Liver (tissue), 8 donors: ENCODE measurements at regions not wholly inside any gene's neighbourhood (a gene's known extent, or its start where the extent isn't known, plus 50 kb on each side); places are given as distances from the start of the nearest gene placed in this dataset.

Experiments used
- DNase-seq: peaks from one replicate; pipeline ENCODE4 v3.0.0-alpha.2; 2017; ENCODE audit warnings: low spot score
- H3K27ac ChIP-seq, 2 donors: one replicate each; pipeline ENCODE4 v1.7.0; 2013; ENCODE audit warnings: inconsistent platforms in 2 of 2, low read length in 2 of 2, control low read depth in 1 of 2, low read depth in 1 of 2, mild to moderate bottlenecking in 1 of 2
- H3K27me3 ChIP-seq, 4 donors: one replicate each; pipeline versions ENCODE4 v1.6.1 to v1.7.0; 2013; ENCODE audit warnings: low read length in 3 of 4, inconsistent platforms in 1 of 4, mild to moderate bottlenecking in 1 of 4, moderate library complexity in 1 of 4; ENCODE audit not compliant: control insufficient read depth in 4 of 4, insufficient read depth in 4 of 4
- H3K36me3 ChIP-seq, 4 donors: one replicate each; pipeline versions ENCODE4 v1.6.1 to v1.7.0; 2013; ENCODE audit warnings: low read length in 3 of 4, mild to moderate bottlenecking in 3 of 4, low read depth in 1 of 4, moderate library complexity in 1 of 4; ENCODE audit not compliant: control insufficient read depth in 4 of 4, insufficient read depth in 3 of 4
- H3K4me1 ChIP-seq, 4 donors: one replicate each; pipeline versions ENCODE4 v1.6.1 to v1.7.0; 2013; ENCODE audit warnings: low read length in 3 of 4, mild to moderate bottlenecking in 3 of 4, moderate library complexity in 1 of 4; ENCODE audit not compliant: control insufficient read depth in 4 of 4, insufficient read depth in 4 of 4
- H3K4me3 ChIP-seq, 3 donors: one replicate each; pipeline versions ENCODE4 v1.6.1 to v1.7.0; 2013; ENCODE audit warnings: low read length in 3 of 3, control low read depth in 1 of 3, low read depth in 1 of 3, mild to moderate bottlenecking in 1 of 3
- H3K9ac ChIP-seq, 2 donors: one replicate each; pipeline ENCODE4 v1.7.0; 2013; ENCODE audit warnings: low read length in 2 of 2, mild to moderate bottlenecking in 2 of 2, moderate library complexity in 2 of 2, control low read depth in 1 of 2, low read depth in 1 of 2
- H3K9me3 ChIP-seq, 4 donors: one replicate each; pipeline versions ENCODE4 v1.6.1 to v1.7.0; 2013; ENCODE audit warnings: low read length in 3 of 4; ENCODE audit not compliant: control insufficient read depth in 4 of 4
- EGR1 ChIP-seq, 2 donors: IDR thresholded peaks; 2 replicates each; pipeline ENCODE4 v1.6.1; 2016 to 2018; ENCODE audit warnings: antibody characterized with exemption in 2 of 2, low read depth in 2 of 2
- FOXA1 ChIP-seq: IDR thresholded peaks from 2 replicates; pipeline ENCODE4 v1.6.1; 2016; ENCODE audit warnings: antibody characterized with exemption
- FOXA2 ChIP-seq: IDR thresholded peaks from 2 replicates; pipeline ENCODE4 v1.6.1; 2016; ENCODE audit warnings: antibody characterized with exemption
- GABPA ChIP-seq, 2 donors: IDR thresholded peaks in 1 of 2; conservative IDR thresholded peaks in 1 of 2; 2 replicates each; pipeline ENCODE4 v1.6.1; 2016; ENCODE audit warnings: antibody characterized with exemption in 2 of 2, mild to moderate bottlenecking in 1 of 2, moderate library complexity in 1 of 2
- HNF4A ChIP-seq, 2 donors: conservative IDR thresholded peaks; 2 replicates each; pipeline ENCODE4 v1.6.1; 2016; ENCODE audit warnings: antibody characterized with exemption in 2 of 2, mild to moderate bottlenecking in 2 of 2
- HNF4G ChIP-seq: IDR thresholded peaks from 2 replicates; pipeline ENCODE4 v1.6.1; 2016; ENCODE audit warnings: antibody characterized with exemption
- JUND ChIP-seq, 2 donors: IDR thresholded peaks; 2 replicates each; pipeline ENCODE4 v1.6.1; 2016; ENCODE audit warnings: antibody characterized with exemption in 2 of 2
- NR2F2 ChIP-seq: IDR thresholded peaks from 2 replicates; pipeline ENCODE4 v1.6.1; 2016; ENCODE audit warnings: antibody characterized with exemption
- RAD21 ChIP-seq, 2 donors: IDR thresholded peaks; 2 replicates each; pipeline ENCODE4 v1.6.1; 2016; ENCODE audit warnings: antibody characterized with exemption in 2 of 2, mild to moderate bottlenecking in 2 of 2
- RXRA ChIP-seq, 2 donors: IDR thresholded peaks; 2 replicates each; pipeline ENCODE4 v1.6.1; 2017 to 2018; ENCODE audit warnings: antibody characterized with exemption in 2 of 2, mild to moderate bottlenecking in 1 of 2
- SP1 ChIP-seq: IDR thresholded peaks from 2 replicates; pipeline ENCODE4 v1.6.1; 2018; ENCODE audit warnings: antibody characterized with exemption, mild to moderate bottlenecking
- TAF1 ChIP-seq: conservative IDR thresholded peaks from 2 replicates; pipeline ENCODE4 v1.6.1; 2016; ENCODE audit warnings: antibody characterized with exemption, mild to moderate bottlenecking
- YY1 ChIP-seq: IDR thresholded peaks from 2 replicates; pipeline ENCODE4 v1.6.1; 2016; ENCODE audit warnings: antibody characterized with exemption, mild to moderate bottlenecking
- WGBS: extraction: QIAGEN DNeasy Blood & Tissue Kit; methylation state at CpG from one replicate; pipeline ENCODE4 v1.1.7; 2013; 5-methylcytosine and 5-hydroxymethylcytosine counted together
- TF ChIP-seq, protein P1 (sequence below): fragments of 150-350 bp; IDR thresholded peaks from 2 replicates; pipeline ENCODE4 v1.5.1; 2017; ENCODE audit warnings: improper control_type of control experiment, low read depth, low read length; ENCODE audit not compliant: missing input control
- TF ChIP-seq, protein P2 (sequence below): IDR thresholded peaks from 2 replicates; pipeline ENCODE4 v1.6.1; 2016; ENCODE audit warnings: antibody characterized with exemption
- TF ChIP-seq, protein P3 (sequence below): IDR thresholded peaks from 2 replicates; pipeline ENCODE4 v1.6.1; 2016; ENCODE audit warnings: antibody characterized with exemption
- TF ChIP-seq, protein P4 (sequence below): IDR thresholded peaks from 2 replicates; pipeline ENCODE4 v1.6.1; 2016; ENCODE audit warnings: antibody characterized with exemption, mild to moderate bottlenecking
- TF ChIP-seq, protein P5 (sequence below): IDR thresholded peaks from 2 replicates; pipeline ENCODE4 v1.6.1; 2016; ENCODE audit warnings: antibody characterized with exemption
- donor health status: healthy.
- donor health status: healthy.
- donor health status: healthy.
- donor health status: healthy.
- donor health status: healthy.

DNA sequence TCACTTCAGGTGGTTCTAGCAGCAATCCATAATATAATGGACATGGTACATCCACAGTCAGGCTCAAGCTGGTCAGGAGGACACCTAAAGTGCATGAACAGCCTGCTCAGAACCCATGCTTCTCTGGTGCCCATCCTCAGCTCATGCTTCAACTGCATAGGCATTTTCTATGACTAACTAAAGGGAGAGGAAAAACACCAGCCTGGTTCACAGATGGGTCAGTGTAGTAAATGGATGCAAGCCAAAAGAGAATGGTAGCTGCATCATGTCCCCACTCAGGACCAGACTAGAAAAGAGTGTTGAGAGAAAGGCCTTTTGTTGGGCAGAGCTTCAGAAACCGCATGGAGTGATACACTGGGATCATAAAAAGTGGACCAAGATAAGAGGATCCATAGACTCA lies 556.6 kb downstream of the TLE1 start (continued):
- TF ChIP-seq, protein P1, sequence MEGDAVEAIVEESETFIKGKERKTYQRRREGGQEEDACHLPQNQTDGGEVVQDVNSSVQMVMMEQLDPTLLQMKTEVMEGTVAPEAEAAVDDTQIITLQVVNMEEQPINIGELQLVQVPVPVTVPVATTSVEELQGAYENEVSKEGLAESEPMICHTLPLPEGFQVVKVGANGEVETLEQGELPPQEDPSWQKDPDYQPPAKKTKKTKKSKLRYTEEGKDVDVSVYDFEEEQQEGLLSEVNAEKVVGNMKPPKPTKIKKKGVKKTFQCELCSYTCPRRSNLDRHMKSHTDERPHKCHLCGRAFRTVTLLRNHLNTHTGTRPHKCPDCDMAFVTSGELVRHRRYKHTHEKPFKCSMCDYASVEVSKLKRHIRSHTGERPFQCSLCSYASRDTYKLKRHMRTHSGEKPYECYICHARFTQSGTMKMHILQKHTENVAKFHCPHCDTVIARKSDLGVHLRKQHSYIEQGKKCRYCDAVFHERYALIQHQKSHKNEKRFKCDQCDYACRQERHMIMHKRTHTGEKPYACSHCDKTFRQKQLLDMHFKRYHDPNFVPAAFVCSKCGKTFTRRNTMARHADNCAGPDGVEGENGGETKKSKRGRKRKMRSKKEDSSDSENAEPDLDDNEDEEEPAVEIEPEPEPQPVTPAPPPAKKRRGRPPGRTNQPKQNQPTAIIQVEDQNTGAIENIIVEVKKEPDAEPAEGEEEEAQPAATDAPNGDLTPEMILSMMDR = no peak

DNA sequence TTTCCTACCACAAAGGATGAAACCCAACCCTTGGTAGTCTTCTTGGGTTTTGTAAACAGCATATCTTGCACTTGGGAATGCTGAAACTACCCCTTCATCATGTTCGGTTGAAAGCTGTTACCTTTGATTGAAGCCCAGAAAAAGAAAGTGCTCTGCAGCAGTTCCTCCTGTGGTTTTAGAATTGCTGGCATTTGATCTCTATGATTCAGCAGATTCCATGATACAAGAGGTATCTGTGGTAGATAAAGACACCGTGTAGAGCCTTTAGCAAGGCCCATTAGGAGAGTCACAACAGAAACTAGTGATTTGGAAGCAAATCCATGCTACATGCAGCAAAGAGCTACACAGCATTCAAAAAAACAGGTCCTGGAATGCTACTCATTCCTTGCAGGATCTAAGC lies 557.0 kb downstream of the TLE1 start:
- no peak overlapping the region for H3K4me3 ChIP-seq
- H3K27me3 ChIP-seq = no peaks in the 10 kb centered on the region
- no peaks in the 10 kb centered on the region for H3K4me1 ChIP-seq
- no peak for DNase-seq
- H3K9ac ChIP-seq = no peak overlapping the region
- no peaks in the 10 kb centered on the region for H3K36me3 ChIP-seq
- H3K27ac ChIP-seq = no peak overlapping the region
- H3K9me3 ChIP-seq = no peaks in the 10 kb centered on the region
- no peak for TF ChIP-seq SP1
- TF ChIP-seq FOXA1 = no peak
- WGBS = 65% methylated on average over 2 of the region's 2 CpGs

DNA sequence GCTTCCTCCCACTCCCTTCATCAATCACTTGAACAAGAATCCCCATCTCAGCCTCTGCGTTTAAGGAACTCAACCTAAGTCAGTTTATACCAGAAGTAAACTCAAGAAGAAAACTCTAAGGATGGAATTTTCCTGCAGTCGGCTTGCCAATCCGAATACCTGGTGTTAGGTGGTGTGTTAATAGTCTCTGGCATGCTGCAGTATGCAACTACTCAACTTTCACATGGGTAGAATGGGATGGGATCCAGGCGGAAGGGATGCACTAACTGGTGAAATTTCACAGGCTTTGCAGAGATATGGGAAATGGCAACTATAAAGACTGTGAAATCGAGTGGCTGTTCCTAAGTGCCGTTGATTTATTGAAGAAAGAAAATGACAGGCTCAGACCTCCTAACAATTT lies 560.6 kb downstream of the TLE1 start:
- Histone ChIP-seq H3K27me3 (no peaks in the 10 kb centered on the region), H3K9ac (no peak overlapping the region), H3K9me3 (no peaks in the 10 kb centered on the region), H3K27ac (no peak overlapping the region), H3K4me3 (no peak overlapping the region), H3K4me1 (no peaks in the 10 kb centered on the region), H3K36me3 (no peaks in the 10 kb centered on the region)
- WGBS = 81% methylated on average over 6 of the region's 6 CpGs
- DNase-seq = no peak
- TF ChIP-seq FOXA1 (no peak), YY1 (no peak), HNF4A (conservative IDR thresholded peaks at IDR 0.05) (no peak), GABPA (IDR thresholded peaks at IDR 0.05 in 1 of 2, conservative IDR thresholded peaks at IDR 0.05 in 1 of 2) (no peak), JUND (IDR thresholded peaks at IDR 0.05) (no peak), FOXA2 (no peak), SP1 (no peak), EGR1 (IDR thresholded peaks at IDR 0.05; ENCODE audit: low read depth in 2 of 2) (no peak), TAF1 (no peak), HNF4G (no peak), RXRA (IDR thresholded peaks at IDR 0.05) (no peak), NR2F2 (no peak), RAD21 (IDR thresholded peaks at IDR 0.05) (no peak)
- TF ChIP-seq, protein P2, sequence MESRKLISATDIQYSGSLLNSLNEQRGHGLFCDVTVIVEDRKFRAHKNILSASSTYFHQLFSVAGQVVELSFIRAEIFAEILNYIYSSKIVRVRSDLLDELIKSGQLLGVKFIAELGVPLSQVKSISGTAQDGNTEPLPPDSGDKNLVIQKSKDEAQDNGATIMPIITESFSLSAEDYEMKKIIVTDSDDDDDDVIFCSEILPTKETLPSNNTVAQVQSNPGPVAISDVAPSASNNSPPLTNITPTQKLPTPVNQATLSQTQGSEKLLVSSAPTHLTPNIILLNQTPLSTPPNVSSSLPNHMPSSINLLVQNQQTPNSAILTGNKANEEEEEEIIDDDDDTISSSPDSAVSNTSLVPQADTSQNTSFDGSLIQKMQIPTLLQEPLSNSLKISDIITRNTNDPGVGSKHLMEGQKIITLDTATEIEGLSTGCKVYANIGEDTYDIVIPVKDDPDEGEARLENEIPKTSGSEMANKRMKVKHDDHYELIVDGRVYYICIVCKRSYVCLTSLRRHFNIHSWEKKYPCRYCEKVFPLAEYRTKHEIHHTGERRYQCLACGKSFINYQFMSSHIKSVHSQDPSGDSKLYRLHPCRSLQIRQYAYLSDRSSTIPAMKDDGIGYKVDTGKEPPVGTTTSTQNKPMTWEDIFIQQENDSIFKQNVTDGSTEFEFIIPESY = no peak
- TF ChIP-seq, protein P3, sequence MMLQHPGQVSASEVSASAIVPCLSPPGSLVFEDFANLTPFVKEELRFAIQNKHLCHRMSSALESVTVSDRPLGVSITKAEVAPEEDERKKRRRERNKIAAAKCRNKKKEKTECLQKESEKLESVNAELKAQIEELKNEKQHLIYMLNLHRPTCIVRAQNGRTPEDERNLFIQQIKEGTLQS = no peak
- TF ChIP-seq, protein P4, sequence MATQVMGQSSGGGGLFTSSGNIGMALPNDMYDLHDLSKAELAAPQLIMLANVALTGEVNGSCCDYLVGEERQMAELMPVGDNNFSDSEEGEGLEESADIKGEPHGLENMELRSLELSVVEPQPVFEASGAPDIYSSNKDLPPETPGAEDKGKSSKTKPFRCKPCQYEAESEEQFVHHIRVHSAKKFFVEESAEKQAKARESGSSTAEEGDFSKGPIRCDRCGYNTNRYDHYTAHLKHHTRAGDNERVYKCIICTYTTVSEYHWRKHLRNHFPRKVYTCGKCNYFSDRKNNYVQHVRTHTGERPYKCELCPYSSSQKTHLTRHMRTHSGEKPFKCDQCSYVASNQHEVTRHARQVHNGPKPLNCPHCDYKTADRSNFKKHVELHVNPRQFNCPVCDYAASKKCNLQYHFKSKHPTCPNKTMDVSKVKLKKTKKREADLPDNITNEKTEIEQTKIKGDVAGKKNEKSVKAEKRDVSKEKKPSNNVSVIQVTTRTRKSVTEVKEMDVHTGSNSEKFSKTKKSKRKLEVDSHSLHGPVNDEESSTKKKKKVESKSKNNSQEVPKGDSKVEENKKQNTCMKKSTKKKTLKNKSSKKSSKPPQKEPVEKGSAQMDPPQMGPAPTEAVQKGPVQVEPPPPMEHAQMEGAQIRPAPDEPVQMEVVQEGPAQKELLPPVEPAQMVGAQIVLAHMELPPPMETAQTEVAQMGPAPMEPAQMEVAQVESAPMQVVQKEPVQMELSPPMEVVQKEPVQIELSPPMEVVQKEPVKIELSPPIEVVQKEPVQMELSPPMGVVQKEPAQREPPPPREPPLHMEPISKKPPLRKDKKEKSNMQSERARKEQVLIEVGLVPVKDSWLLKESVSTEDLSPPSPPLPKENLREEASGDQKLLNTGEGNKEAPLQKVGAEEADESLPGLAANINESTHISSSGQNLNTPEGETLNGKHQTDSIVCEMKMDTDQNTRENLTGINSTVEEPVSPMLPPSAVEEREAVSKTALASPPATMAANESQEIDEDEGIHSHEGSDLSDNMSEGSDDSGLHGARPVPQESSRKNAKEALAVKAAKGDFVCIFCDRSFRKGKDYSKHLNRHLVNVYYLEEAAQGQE = no peak
- TF ChIP-seq, protein P1 = no peak
- TF ChIP-seq, protein P5, sequence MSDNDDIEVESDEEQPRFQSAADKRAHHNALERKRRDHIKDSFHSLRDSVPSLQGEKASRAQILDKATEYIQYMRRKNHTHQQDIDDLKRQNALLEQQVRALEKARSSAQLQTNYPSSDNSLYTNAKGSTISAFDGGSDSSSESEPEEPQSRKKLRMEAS = no peak
